ENCODE measurements at regions not wholly inside any gene's neighbourhood (a gene's known extent, or its start where the extent isn't known, plus 50 kb on each side); places are given as distances from the start of the nearest gene placed in this dataset.

DNA sequence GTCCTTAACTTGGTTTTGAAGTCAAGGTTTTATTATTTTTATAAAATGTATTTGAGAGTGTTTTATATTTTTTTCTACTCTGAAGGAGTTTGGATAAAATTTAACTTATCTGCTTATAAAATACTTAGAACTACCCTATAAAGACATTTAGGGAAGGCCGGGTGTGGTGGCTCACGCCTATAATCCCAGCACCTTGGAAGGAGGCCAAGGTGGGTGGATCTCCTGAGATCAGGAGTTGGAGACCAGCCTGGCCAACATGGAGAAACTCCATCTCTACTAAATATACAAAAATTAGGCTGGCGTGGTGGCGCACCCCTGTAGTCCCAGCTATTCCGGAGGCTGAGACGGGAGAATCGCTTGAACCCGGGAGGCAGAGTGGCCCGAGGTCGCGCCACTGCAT is 486.4 kb downstream of the DSC3 start:
- TF ChIP-seq, protein P1, sequence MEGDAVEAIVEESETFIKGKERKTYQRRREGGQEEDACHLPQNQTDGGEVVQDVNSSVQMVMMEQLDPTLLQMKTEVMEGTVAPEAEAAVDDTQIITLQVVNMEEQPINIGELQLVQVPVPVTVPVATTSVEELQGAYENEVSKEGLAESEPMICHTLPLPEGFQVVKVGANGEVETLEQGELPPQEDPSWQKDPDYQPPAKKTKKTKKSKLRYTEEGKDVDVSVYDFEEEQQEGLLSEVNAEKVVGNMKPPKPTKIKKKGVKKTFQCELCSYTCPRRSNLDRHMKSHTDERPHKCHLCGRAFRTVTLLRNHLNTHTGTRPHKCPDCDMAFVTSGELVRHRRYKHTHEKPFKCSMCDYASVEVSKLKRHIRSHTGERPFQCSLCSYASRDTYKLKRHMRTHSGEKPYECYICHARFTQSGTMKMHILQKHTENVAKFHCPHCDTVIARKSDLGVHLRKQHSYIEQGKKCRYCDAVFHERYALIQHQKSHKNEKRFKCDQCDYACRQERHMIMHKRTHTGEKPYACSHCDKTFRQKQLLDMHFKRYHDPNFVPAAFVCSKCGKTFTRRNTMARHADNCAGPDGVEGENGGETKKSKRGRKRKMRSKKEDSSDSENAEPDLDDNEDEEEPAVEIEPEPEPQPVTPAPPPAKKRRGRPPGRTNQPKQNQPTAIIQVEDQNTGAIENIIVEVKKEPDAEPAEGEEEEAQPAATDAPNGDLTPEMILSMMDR (IDR thresholded peaks at IDR 0.05): no peak
- no peak for TF ChIP-seq POLR2A (IDR thresholded peaks at IDR 0.05)
